K562 (cell line): ENCODE measurements at regions not wholly inside any gene's neighbourhood (a gene's known extent, or its start where the extent isn't known, plus 50 kb on each side); places are given as distances from the start of the nearest gene placed in this dataset.

ENCODE experiments used
- LEF1 ChIP-seq: fragments of 450-650 bp; IDR thresholded peaks from 2 replicates; pipeline ENCODE4 v1.6.1; 2016; ENCODE audit warnings: mild to moderate bottlenecking
- MAZ ChIP-seq, 2 experiments: fragments of 450-650 bp in 1 of 2; sonication (generic) in 1 of 2; formaldehyde crosslinking; IDR thresholded peaks in 1 of 2; conservative IDR thresholded peaks in 1 of 2; 2 replicates each; pipeline versions ENCODE4 v1.4.0 to v1.5.0; 2020; ENCODE audit warnings: mild to moderate bottlenecking in 1 of 2, missing genetic modification reagents in 1 of 2
- POLR2A ChIP-seq: fragments of 450-650 bp; conservative IDR thresholded peaks from 2 replicates; pipeline ENCODE4 v1.6.1; 2016
- SETDB1 ChIP-seq: IDR thresholded peaks from one replicate; pipeline ENCODE4 v1.6.1; 2012; ENCODE audit warnings: low read length, control low read depth, inconsistent platforms
- TF ChIP-seq, protein P1 (sequence below), 2 experiments: fragments of 450-650 bp; formaldehyde crosslinking in 1 of 2; IDR thresholded peaks; 2 replicates each; pipeline versions ENCODE4 v1.4.0 to v1.6.1; 2014 to 2020; ENCODE audit warnings: mild to moderate bottlenecking in 2 of 2, borderline replicate concordance in 1 of 2, low read depth in 1 of 2
- TF ChIP-seq, protein P2 (sequence below): fragments of 450-650 bp; formaldehyde crosslinking; conservative IDR thresholded peaks from 2 replicates; pipeline ENCODE4 v1.4.0; 2022; ENCODE audit warnings: mild to moderate bottlenecking, missing genetic modification characterization
- TF ChIP-seq, protein P3 (sequence below), 3 experiments: IDR thresholded peaks in 2 of 3; conservative IDR thresholded peaks in 1 of 3; 2 replicates each; pipeline ENCODE4 v1.5.1; 2011 to 2012; ENCODE audit warnings: low read length in 3 of 3, mild to moderate bottlenecking in 3 of 3, control low read depth in 2 of 3, improper control_type of control experiment in 1 of 3, inconsistent platforms in 1 of 3, low read depth in 1 of 3, mixed read lengths in 1 of 3, moderate library complexity in 1 of 3; ENCODE audit not compliant: insufficient read depth in 2 of 3

DNA sequence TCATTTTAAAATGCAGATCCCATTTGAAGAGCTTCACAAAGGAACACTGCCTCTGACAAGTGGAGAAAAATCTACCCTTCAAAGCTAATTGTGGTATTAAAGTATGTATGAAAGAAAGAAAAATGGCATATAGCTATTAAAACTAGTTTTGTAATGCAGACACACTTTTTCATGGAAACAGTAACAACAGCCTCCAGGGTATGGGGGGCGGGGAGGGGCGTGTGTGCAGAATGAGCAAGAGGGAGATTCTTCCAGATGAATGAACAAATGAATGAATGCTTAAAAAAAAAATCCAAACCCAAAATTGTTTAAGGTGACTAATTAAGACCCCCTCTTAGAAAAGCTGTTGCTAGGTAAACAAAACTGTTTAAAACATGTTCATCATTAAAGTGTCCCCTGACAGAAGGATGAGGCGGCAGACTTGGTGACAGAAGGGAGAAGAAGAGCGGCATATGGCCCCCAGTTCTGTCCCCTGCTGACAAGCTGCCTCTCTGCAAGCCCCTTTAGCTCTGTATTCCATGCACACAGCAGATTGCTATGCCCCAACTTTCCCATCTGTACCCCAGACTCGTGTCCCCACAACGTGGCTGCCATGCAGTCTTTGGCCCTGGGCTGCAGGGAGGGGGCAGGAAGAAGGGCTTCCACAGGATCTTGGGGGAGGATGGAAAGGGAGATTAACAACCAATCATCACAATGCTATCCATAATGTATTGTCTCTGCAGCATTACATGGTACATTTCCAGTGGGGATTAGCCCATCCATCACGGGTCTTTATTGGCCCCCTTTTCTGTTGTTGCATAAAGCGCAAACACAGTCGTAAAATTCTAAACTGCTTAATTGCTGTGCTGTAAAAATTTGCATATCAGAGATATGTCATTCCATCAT, 108.4 kb upstream of the OLIG3 start:
- TF ChIP-seq MAZ (CRISPR knock-in tag; conservative IDR thresholded peaks at IDR 0.05 in 1 of 2, IDR thresholded peaks at IDR 0.05 in 1 of 2) (no peak), LEF1 (no peak), SETDB1 (no peak), POLR2A (no peak)
- TF ChIP-seq, protein P1, sequence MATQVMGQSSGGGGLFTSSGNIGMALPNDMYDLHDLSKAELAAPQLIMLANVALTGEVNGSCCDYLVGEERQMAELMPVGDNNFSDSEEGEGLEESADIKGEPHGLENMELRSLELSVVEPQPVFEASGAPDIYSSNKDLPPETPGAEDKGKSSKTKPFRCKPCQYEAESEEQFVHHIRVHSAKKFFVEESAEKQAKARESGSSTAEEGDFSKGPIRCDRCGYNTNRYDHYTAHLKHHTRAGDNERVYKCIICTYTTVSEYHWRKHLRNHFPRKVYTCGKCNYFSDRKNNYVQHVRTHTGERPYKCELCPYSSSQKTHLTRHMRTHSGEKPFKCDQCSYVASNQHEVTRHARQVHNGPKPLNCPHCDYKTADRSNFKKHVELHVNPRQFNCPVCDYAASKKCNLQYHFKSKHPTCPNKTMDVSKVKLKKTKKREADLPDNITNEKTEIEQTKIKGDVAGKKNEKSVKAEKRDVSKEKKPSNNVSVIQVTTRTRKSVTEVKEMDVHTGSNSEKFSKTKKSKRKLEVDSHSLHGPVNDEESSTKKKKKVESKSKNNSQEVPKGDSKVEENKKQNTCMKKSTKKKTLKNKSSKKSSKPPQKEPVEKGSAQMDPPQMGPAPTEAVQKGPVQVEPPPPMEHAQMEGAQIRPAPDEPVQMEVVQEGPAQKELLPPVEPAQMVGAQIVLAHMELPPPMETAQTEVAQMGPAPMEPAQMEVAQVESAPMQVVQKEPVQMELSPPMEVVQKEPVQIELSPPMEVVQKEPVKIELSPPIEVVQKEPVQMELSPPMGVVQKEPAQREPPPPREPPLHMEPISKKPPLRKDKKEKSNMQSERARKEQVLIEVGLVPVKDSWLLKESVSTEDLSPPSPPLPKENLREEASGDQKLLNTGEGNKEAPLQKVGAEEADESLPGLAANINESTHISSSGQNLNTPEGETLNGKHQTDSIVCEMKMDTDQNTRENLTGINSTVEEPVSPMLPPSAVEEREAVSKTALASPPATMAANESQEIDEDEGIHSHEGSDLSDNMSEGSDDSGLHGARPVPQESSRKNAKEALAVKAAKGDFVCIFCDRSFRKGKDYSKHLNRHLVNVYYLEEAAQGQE (IDR thresholded peaks at IDR 0.05; ENCODE audit: borderline replicate concordance): no peak
- TF ChIP-seq, protein P1 (CRISPR knock-in tag; IDR thresholded peaks at IDR 0.05; ENCODE audit: low read depth): no peak
- TF ChIP-seq, protein P2, sequence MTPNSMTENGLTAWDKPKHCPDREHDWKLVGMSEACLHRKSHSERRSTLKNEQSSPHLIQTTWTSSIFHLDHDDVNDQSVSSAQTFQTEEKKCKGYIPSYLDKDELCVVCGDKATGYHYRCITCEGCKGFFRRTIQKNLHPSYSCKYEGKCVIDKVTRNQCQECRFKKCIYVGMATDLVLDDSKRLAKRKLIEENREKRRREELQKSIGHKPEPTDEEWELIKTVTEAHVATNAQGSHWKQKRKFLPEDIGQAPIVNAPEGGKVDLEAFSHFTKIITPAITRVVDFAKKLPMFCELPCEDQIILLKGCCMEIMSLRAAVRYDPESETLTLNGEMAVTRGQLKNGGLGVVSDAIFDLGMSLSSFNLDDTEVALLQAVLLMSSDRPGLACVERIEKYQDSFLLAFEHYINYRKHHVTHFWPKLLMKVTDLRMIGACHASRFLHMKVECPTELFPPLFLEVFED: no peak
- TF ChIP-seq, protein P3, sequence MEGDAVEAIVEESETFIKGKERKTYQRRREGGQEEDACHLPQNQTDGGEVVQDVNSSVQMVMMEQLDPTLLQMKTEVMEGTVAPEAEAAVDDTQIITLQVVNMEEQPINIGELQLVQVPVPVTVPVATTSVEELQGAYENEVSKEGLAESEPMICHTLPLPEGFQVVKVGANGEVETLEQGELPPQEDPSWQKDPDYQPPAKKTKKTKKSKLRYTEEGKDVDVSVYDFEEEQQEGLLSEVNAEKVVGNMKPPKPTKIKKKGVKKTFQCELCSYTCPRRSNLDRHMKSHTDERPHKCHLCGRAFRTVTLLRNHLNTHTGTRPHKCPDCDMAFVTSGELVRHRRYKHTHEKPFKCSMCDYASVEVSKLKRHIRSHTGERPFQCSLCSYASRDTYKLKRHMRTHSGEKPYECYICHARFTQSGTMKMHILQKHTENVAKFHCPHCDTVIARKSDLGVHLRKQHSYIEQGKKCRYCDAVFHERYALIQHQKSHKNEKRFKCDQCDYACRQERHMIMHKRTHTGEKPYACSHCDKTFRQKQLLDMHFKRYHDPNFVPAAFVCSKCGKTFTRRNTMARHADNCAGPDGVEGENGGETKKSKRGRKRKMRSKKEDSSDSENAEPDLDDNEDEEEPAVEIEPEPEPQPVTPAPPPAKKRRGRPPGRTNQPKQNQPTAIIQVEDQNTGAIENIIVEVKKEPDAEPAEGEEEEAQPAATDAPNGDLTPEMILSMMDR (IDR thresholded peaks at IDR 0.05 in 2 of 3, conservative IDR thresholded peaks at IDR 0.05 in 1 of 3; ENCODE audit: insufficient read depth in 2 of 3, low read depth in 1 of 3, low read length in 3 of 3): no peak
